Adipocyte (in vitro differentiated cells): ENCODE measurements at regions not wholly inside any gene's neighbourhood (a gene's known extent, or its start where the extent isn't known, plus 50 kb on each side); places are given as distances from the start of the nearest gene placed in this dataset.

Experiments
- DNase-seq: peaks from one replicate; pipeline ENCODE4 v3.0.0-alpha.2; 2015; ENCODE audit warnings: low read depth
- H3K27me3 ChIP-seq: replicated peaks from 2 replicates; pipeline ENCODE4 v1.7.0; 2013; ENCODE audit warnings: mild to moderate bottlenecking, low read length, moderate library complexity; ENCODE audit not compliant: control insufficient read depth, insufficient read depth
- H3K36me3 ChIP-seq: 2 replicates; pipeline ENCODE4 v1.7.0; 2013; ENCODE audit warnings: low read length, mild to moderate bottlenecking, moderate library complexity; ENCODE audit not compliant: control insufficient read depth, insufficient read depth, severe bottlenecking
- H3K4me1 ChIP-seq: 2 replicates; pipeline ENCODE4 v1.7.0; 2013; ENCODE audit warnings: mild to moderate bottlenecking, low read length, moderate library complexity; ENCODE audit not compliant: control insufficient read depth, insufficient read depth
- H3K4me3 ChIP-seq: 2 replicates; pipeline ENCODE4 v1.7.0; 2013; ENCODE audit warnings: mild to moderate bottlenecking, low read length, moderate library complexity
- H3K9ac ChIP-seq: 2 replicates; pipeline ENCODE4 v1.7.0; 2013; ENCODE audit warnings: mild to moderate bottlenecking, low read length, moderate library complexity
- H3K9me3 ChIP-seq: 2 replicates; pipeline ENCODE4 v1.7.0; 2013; ENCODE audit warnings: mild to moderate bottlenecking, low read length, moderate library complexity; ENCODE audit not compliant: control insufficient read depth

GRCh38 chr17:13704333-13704732 is 102.6 kb upstream of the HS3ST3A1 start:
- Histone ChIP-seq H3K9me3 (no peaks in the 10 kb centered on the region), H3K27me3 (no peaks in the 10 kb centered on the region), H3K9ac (no peak overlapping the region), H3K4me1 (peaks cover 6% of the 10 kb centered on the region), H3K4me3 (no peak overlapping the region), H3K36me3 (no peaks in the 10 kb centered on the region)
- peak; percentile 51 for DNase-seq

DNA sequence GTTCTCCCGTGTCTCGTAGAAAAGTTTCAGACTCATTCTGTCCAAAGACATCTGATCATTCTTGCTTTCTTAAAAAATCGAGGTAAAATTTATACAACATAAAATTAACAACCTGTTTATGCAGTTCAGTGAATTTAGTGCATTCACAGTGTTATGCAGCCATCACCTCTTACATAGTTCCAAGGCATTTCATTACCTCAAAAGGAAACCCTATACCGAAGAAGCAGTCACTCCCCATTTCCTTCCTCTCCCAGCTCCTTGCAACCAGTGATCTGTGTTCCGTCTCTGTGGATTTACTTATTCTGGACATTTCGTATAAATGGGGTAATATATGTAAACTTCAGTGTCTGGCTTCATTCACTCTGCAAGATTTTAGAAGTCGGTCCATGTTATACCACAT is 103.5 kb upstream of the HS3ST3A1 start:
- Histone ChIP-seq H3K27me3 (no peaks in the 10 kb centered on the region), H3K4me1 (peaks cover 6% of the 10 kb centered on the region), H3K9me3 (no peaks in the 10 kb centered on the region), H3K9ac (no peak overlapping the region), H3K4me3 (no peak overlapping the region), H3K36me3 (no peaks in the 10 kb centered on the region)
- no peak for DNase-seq

GRCh38 chr17:13721705-13722104 is 120.0 kb upstream of the HS3ST3A1 start:
- Histone ChIP-seq H3K9me3 (no peaks in the 10 kb centered on the region), H3K9ac (no peak overlapping the region), H3K4me1 (peaks cover 9% of the 10 kb centered on the region), H3K27me3 (no peaks in the 10 kb centered on the region), H3K36me3 (no peaks in the 10 kb centered on the region), H3K4me3 (no peak overlapping the region)
- DNase-seq: no peak

GRCh38 chr17:13725288-13725990 is 123.7 kb upstream of the HS3ST3A1 start:
- Histone ChIP-seq H3K4me3 (no peak overlapping the region), H3K4me1 (peaks cover 29% of the 10 kb centered on the region), H3K27me3 (no peaks in the 10 kb centered on the region), H3K9me3 (no peaks in the 10 kb centered on the region), H3K9ac (no peak overlapping the region), H3K36me3 (no peaks in the 10 kb centered on the region)
- peak; percentile 62 for DNase-seq

GRCh38 chr17:13727441-13728171 is 125.9 kb upstream of the HS3ST3A1 start:
- Histone ChIP-seq H3K4me3 (no peak overlapping the region), H3K9me3 (no peaks in the 10 kb centered on the region), H3K4me1 (peaks cover 29% of the 10 kb centered on the region), H3K36me3 (no peaks in the 10 kb centered on the region), H3K27me3 (no peaks in the 10 kb centered on the region), H3K9ac (no peak overlapping the region)
- DNase-seq: peak; percentile 78

DNA sequence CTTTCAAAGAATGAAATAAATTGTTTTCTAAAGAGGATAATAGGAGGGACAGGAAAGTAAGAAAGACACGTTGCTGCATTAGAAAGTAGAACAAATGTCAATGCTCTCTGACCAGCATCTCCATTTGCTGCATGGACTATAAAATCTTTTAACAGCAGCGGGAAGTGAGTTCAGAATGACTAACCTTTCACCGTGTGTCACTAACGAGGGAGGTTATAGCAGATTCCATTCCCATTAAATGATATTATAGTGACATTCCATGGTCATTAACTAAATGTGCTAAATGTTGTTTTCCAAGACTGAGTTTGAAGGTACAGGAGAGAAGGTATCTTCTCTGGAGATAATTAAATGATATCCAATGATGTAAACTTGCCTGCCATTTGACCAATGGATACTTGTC is 127.1 kb upstream of the HS3ST3A1 start:
- Histone ChIP-seq H3K4me3 (no peak overlapping the region), H3K36me3 (no peaks in the 10 kb centered on the region), H3K9ac (no peak overlapping the region), H3K4me1 (peaks cover 29% of the 10 kb centered on the region), H3K27me3 (no peaks in the 10 kb centered on the region), H3K9me3 (no peaks in the 10 kb centered on the region)
- DNase-seq: no peak

DNA sequence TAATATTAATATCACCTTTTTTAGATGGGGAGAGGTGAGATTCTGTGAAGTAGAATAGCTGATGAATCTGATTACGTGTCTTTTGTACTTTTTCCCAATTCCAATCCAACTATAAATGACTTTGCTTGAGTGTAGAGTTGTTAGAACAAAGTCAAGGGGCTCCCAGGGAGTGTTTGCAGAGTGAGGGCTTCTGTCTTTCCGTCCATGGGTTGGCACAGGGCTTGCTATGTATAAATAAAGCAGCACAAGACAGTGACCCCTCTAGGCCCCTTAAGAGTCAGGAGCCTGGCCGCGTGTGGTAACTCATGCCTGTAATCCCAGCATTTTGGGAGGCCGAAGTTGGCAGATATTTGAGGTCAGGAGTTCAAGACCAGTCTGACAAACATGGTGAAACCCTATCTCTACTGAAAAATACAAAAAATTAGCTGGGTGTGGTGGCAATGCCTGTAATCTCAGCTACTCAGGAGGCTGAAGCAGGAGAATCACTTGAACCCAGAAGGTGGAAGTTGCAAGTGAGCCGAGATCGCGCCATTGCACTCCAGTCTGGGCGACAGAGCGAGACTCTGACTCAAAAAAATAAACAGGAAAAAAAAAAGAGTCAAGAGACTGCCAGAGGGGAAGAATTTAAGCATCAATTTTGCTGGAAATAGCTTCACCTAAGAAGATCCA is 127.9 kb upstream of the HS3ST3A1 start:
- Histone ChIP-seq H3K9me3 (no peaks in the 10 kb centered on the region), H3K4me1 (peaks cover 29% of the 10 kb centered on the region), H3K9ac (no peak overlapping the region), H3K27me3 (no peaks in the 10 kb centered on the region), H3K36me3 (no peaks in the 10 kb centered on the region), H3K4me3 (no peak overlapping the region)
- DNase-seq: no peak

DNA sequence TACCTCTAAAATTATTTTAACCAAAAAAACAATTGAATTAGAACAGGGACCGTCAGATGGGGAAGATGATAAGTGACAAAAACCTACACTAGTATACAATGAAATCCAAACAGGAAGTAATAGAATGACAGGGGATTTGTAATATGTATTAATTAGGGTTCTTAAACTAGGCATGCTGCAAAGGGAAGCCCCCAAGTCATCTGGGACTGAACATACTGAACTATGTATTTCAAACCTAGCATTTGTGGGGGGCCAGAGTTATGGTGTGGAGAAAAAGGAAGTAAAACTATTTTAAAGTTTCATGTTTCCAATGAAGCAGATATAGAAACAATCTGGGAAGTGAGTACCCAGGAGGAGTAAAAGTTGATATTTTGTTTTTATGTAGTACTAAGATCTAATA is 133.2 kb upstream of the HS3ST3A1 start:
- DNase-seq: no peak
- Histone ChIP-seq H3K9me3 (no peaks in the 10 kb centered on the region), H3K4me3 (no peak overlapping the region), H3K36me3 (no peaks in the 10 kb centered on the region), H3K4me1 (peaks cover 10% of the 10 kb centered on the region), H3K9ac (no peak overlapping the region), H3K27me3 (no peaks in the 10 kb centered on the region)

DNA sequence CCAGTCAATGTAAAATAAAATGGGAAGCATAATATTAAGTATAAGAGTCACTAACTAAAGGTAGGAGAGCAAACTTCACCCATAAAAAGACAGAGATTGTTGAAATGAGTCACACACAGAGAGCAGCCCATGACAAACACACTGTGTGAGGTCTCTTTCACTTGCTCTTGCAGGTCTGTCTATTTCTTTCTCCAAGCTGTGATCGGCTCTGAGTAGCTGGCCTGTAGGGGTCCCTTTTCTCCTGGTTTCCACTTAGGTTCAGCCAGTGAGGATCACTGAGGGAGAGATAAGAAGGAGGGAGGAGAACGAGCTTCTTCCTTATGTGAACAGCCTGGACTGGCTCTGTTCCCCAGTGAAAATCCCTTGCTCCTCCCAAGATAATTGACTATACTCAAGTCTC is 133.7 kb upstream of the HS3ST3A1 start:
- H3K9me3 ChIP-seq: no peaks in the 10 kb centered on the region
- H3K27me3 ChIP-seq: no peaks in the 10 kb centered on the region
- DNase-seq: no peak
- peaks cover 10% of the 10 kb centered on the region for H3K4me1 ChIP-seq
- no peak overlapping the region for H3K4me3 ChIP-seq
- H3K36me3 ChIP-seq: no peaks in the 10 kb centered on the region
- H3K9ac ChIP-seq: no peak overlapping the region

DNA sequence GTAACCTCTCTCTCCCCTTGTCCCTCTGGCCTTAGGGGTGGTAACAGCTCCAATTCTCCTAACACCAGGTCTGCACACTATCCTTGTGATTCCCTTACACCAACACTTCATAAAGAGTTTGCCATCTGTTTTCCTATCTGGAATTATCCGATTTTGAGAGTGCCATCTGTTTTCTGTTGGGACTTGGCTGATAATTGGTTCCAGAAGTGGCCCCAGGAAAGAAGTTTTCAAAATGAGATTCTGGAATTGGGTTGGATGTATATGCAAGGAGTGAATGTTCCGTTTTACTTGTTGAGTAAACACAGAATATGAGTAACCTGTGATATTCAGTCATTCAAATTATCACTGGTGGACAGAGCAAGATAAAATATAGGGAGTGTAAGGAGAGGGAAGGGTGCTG is 134.1 kb upstream of the HS3ST3A1 start:
- Histone ChIP-seq H3K4me1 (peaks cover 10% of the 10 kb centered on the region), H3K36me3 (no peaks in the 10 kb centered on the region), H3K9me3 (no peaks in the 10 kb centered on the region), H3K4me3 (no peak overlapping the region), H3K9ac (no peak overlapping the region), H3K27me3 (no peaks in the 10 kb centered on the region)
- peak; percentile 33 for DNase-seq

- Histone ChIP-seq H3K27me3 (no peaks in the 10 kb centered on the region), H3K9me3 (no peaks in the 10 kb centered on the region), H3K4me1 (peaks cover 10% of the 10 kb centered on the region), H3K4me3 (no peak overlapping the region), H3K9ac (no peak overlapping the region), H3K36me3 (no peaks in the 10 kb centered on the region)
- peak; percentile 53 for DNase-seq
Measured at GRCh38 chr17:13736916-13737315, 135.2 kb upstream of the HS3ST3A1 start.
